HepG2 (cell line): ENCODE measurements at regions not wholly inside any gene's neighbourhood (a gene's known extent, or its start where the extent isn't known, plus 50 kb on each side); places are given as distances from the start of the nearest gene placed in this dataset.

ENCODE experiments used
- ATAC-seq: fragments of 200-7000 bp; cut with Tn5 transposase; 3 replicates; pipeline ENCODE4 v1.9.1; 2020; ENCODE audit warnings: mild to moderate bottlenecking, moderate library complexity
- BruUV-seq: library from RNA; stranded (reverse); fragments of 400-500 nt; replicated peaks from 2 replicates; lab custom pipeline; 2021; lab: Mats Ljungman, UMichigan
- CTCF ChIA-PET: fragments of 300-600 bp; formaldehyde crosslinking; extraction: SDS; loops from one replicate; lab custom pipeline; 2021; ENCODE audit warnings: low total read pairs, inconsistent platforms, low intra/inter-chr PET ratio; lab: Yijun Ruan, JAX
- POLR2A ChIA-PET: fragments of 350-600 bp; sonication (Branson Sonifier 250); formaldehyde crosslinking; loops from one replicate; lab custom pipeline; 2020; ENCODE audit warnings: antibody characterized with exemption, inconsistent platforms; lab: Yijun Ruan, JAX
- DNase-seq: peaks from one replicate; pipeline ENCODE4 v3.0.0-alpha.2; 2015; ENCODE audit warnings: low spot score
- FAIRE-seq: peaks from 3 replicates; lab custom pipeline; 2011; peaks lifted over from hg19 to GRCh38; lab: Jason Lieb, UNC
- H2AFZ ChIP-seq: one replicate; pipeline ENCODE4 v1.6.1; 2011; ENCODE audit warnings: low read length, inconsistent platforms
- H3K27ac ChIP-seq: fragments of 300-600 bp; 3 replicates; pipeline ENCODE4 v1.8.0; 2011; ENCODE audit warnings: mixed run types, mild to moderate bottlenecking, mixed read lengths, low read length, inconsistent platforms; ENCODE audit not compliant: insufficient read depth; ENCODE audit errors: extremely low read length
- H3K27me3 ChIP-seq, 2 experiments: fragments of 200-600 bp in 1 of 2; 2 replicates in 1 of 2; 3 replicates in 1 of 2; pipeline versions ENCODE4 v1.6.0 to v1.8.0; 2011; ENCODE audit warnings: low read length in 2 of 2, mild to moderate bottlenecking in 2 of 2, moderate library complexity in 2 of 2, inconsistent platforms in 1 of 2; ENCODE audit not compliant: insufficient read depth in 2 of 2, control insufficient read depth in 1 of 2
- H3K36me3 ChIP-seq, 2 experiments: fragments of 200-600 bp in 1 of 2; replicated peaks in 1 of 2; 2 replicates in 1 of 2; 3 replicates in 1 of 2; pipeline versions ENCODE4 v1.5.1 to v1.8.0; 2011; ENCODE audit warnings: low read length in 2 of 2, inconsistent platforms in 1 of 2; ENCODE audit not compliant: insufficient read depth in 2 of 2, control insufficient read depth in 1 of 2
- H3K4me1 ChIP-seq: 2 replicates; pipeline ENCODE4 v1.5.1; 2012; ENCODE audit warnings: low read length, inconsistent platforms; ENCODE audit not compliant: insufficient read depth
- H3K4me2 ChIP-seq: 2 replicates; pipeline ENCODE4 v1.6.0; 2011; ENCODE audit warnings: low read depth, low read length, inconsistent platforms
- H3K4me3 ChIP-seq, 3 experiments: fragments of 200-600 bp in 1 of 3; sonication (generic), shearing (Covaris generic) in 1 of 3; replicated peaks in 1 of 3; 2 replicates each; pipeline ENCODE4 v1.5.1; 2011 to 2016; ENCODE audit warnings: low read length in 3 of 3, inconsistent platforms in 2 of 3, low read depth in 2 of 3, mild to moderate bottlenecking in 2 of 3, control low read depth in 1 of 3, mixed read lengths in 1 of 3; ENCODE audit not compliant: insufficient read depth in 1 of 3
- H3K79me2 ChIP-seq: one replicate; pipeline ENCODE4 v1.6.1; 2011; ENCODE audit warnings: low read length, inconsistent platforms; ENCODE audit not compliant: insufficient read depth
- H3K9ac ChIP-seq: 2 replicates; pipeline ENCODE4 v1.6.0; 2011; ENCODE audit warnings: mild to moderate bottlenecking, low read depth, low read length, inconsistent platforms; ENCODE audit not compliant: insufficient read depth
- H3K9me3 ChIP-seq: 2 replicates; pipeline ENCODE4 v1.5.1; 2012; ENCODE audit warnings: mild to moderate bottlenecking, low read length
- H4K20me1 ChIP-seq: 2 replicates; pipeline ENCODE4 v1.6.0; 2011; ENCODE audit warnings: inconsistent platforms, mild to moderate bottlenecking, low read length, moderate library complexity; ENCODE audit not compliant: insufficient read depth
- ARNT2 ChIP-seq: sonication (generic); formaldehyde crosslinking; IDR thresholded peaks from 2 replicates; pipeline ENCODE4 v1.8.0; 2022; ENCODE audit warnings: mild to moderate bottlenecking, low read depth, missing genetic modification reagents, moderate library complexity
- ESRRA ChIP-seq: sonication (generic); formaldehyde crosslinking; IDR thresholded peaks from 2 replicates; pipeline ENCODE4 v1.5.1; 2020; ENCODE audit warnings: mild to moderate bottlenecking, low read depth, missing genetic modification reagents
- MAFG ChIP-seq: sonication (generic); formaldehyde crosslinking; IDR thresholded peaks from 2 replicates; pipeline ENCODE4 v1.5.1; 2020; ENCODE audit warnings: mild to moderate bottlenecking, missing genetic modification reagents
- MIXL1 ChIP-seq: IDR thresholded peaks from 2 replicates; pipeline ENCODE4 v1.6.1; 2016
- SMARCE1 ChIP-seq: fragments of 450-650 bp; IDR thresholded peaks from 2 replicates; pipeline ENCODE4 v1.6.1; 2017; ENCODE audit warnings: borderline replicate concordance
- THYN1 ChIP-seq: sonication (generic); formaldehyde crosslinking; IDR thresholded peaks from 2 replicates; pipeline ENCODE4 v1.8.1; 2023; ENCODE audit warnings: low read depth, mild to moderate bottlenecking, moderate library complexity, missing genetic modification reagents, borderline replicate concordance
- ZNF629 ChIP-seq: sonication (generic); formaldehyde crosslinking; conservative IDR thresholded peaks from 2 replicates; pipeline ENCODE4 v1.5.0; 2020; ENCODE audit warnings: missing genetic modification reagents
- WGBS: methylation state at CpG from one replicate; pipeline ENCODE4 v1.1.6; 2017; ENCODE audit warnings: low lambda C conversion rate; 5-methylcytosine and 5-hydroxymethylcytosine counted together
- in situ Hi-C: cut with HindIII; loops from 2 replicates; pipeline ENCODE4 v1.10.0; 2017; ENCODE audit warnings: low pct_unique_long_range_greater_than_20kb; ENCODE audit not compliant: extremely low pct_ligation_motif_present
- intact Hi-C: fragments of 100-400 bp; cut with micrococcal nuclease; formaldehyde crosslinking; loops from one replicate; pipeline ENCODE4 v1.10.0; 2022; ENCODE audit not compliant: unreplicated experiment
- TF ChIP-seq, protein P1 (sequence below): sonication (generic); formaldehyde crosslinking; IDR thresholded peaks from 2 replicates; pipeline ENCODE4; 2020; ENCODE audit warnings: missing genetic modification reagents, mild to moderate bottlenecking, borderline replicate concordance

DNA sequence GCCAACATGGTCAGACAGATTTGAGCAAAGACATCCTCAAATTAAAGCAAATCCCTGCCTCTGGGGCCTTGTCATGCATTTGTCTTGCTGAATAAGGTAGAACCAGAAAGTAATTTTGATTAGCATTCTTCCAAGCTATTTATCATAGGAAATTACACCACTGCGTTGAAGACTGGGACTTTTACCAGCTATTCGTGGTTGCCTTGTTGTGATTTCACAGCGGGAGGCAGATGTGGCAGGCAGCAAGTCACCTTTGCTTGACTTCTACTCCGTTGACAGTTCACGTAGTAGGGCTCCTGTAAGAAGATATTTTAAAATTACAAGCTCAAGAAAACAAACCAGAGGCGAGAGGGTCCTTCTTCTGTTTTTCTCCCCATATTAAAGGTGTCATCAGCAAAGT is 80.6 kb downstream of the EN1 start (continued):
- no peak for TF ChIP-seq THYN1 (CRISPR knock-in tag)
- no peak for TF ChIP-seq SMARCE1
- no peak for TF ChIP-seq ESRRA (CRISPR knock-in tag)

DNA sequence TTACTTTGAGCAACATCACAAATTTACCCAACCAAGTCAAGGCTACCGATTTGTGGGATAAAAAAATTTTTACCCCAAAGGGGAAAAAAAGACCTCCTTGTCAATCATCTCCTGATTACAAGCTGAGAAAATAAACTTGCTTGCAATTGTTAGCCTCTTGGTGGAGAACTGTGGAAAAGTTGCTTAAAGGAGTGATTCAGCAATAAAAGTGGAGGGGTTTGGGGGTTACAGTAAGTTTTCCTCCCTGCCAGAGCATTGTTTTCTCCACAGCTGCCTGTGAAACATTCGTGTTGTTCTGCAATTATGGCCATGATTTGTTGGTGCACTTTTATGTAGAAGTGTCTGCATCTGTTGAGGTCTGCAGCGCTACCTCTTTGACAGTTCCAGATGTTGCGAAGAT is 82.6 kb downstream of the EN1 start:
- no TSS peak for BruUV-seq

More for the DNA sequence above, 82.6 kb downstream of the EN1 start:
- ChIA-PET POLR2A (no interaction called here), CTCF (no interaction called here)
- H3K4me2 ChIP-seq, result no peak overlapping the region
- no peak for TF ChIP-seq MIXL1 (CRISPR knock-in tag)
- TF ChIP-seq, protein P1, sequence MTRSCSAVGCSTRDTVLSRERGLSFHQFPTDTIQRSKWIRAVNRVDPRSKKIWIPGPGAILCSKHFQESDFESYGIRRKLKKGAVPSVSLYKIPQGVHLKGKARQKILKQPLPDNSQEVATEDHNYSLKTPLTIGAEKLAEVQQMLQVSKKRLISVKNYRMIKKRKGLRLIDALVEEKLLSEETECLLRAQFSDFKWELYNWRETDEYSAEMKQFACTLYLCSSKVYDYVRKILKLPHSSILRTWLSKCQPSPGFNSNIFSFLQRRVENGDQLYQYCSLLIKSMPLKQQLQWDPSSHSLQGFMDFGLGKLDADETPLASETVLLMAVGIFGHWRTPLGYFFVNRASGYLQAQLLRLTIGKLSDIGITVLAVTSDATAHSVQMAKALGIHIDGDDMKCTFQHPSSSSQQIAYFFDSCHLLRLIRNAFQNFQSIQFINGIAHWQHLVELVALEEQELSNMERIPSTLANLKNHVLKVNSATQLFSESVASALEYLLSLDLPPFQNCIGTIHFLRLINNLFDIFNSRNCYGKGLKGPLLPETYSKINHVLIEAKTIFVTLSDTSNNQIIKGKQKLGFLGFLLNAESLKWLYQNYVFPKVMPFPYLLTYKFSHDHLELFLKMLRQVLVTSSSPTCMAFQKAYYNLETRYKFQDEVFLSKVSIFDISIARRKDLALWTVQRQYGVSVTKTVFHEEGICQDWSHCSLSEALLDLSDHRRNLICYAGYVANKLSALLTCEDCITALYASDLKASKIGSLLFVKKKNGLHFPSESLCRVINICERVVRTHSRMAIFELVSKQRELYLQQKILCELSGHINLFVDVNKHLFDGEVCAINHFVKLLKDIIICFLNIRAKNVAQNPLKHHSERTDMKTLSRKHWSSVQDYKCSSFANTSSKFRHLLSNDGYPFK (CRISPR knock-in tag), result no peak
- TF ChIP-seq MAFG, result no peak
- TF ChIP-seq ARNT2, result no peak
- TF ChIP-seq ZNF629, result no peak
- no peaks in the 10 kb centered on the region for H3K4me1 ChIP-seq
- in situ Hi-C loops, result no loop called here
- intact Hi-C loops, result no loop called here
- no peaks in the 10 kb centered on the region for H4K20me1 ChIP-seq
- H3K27me3 ChIP-seq, result peaks cover 0 to 16% of the 10 kb centered on the region in 2 experiments; a peak in 3 of 5 replicates
- FAIRE-seq (no peak), ATAC-seq (no peak), DNase-seq (no peak)
- H3K36me3 ChIP-seq, result no peaks in the 10 kb centered on the region
- no peak overlapping the region for H3K27ac ChIP-seq
- no peaks in the 10 kb centered on the region for H3K9me3 ChIP-seq
- 27% methylated on average over 4 of the region's 4 CpGs for WGBS
- no peak overlapping the region for H2AFZ ChIP-seq
- H3K79me2 ChIP-seq, result no peaks in the 10 kb centered on the region
- H3K9ac ChIP-seq, result no peak overlapping the region
- H3K4me3 ChIP-seq, result no peak overlapping the region
